Tongue (tissue), 1 donor: ENCODE measurements at regions not wholly inside any gene's neighbourhood (a gene's known extent, or its start where the extent isn't known, plus 50 kb on each side); places are given as distances from the start of the nearest gene placed in this dataset.

ENCODE experiments used
- DNase-seq: peaks from one replicate; pipeline ENCODE4 v3.0.0-alpha.2; 2015

GRCh38 chr14:29220566-29220965 lies 454.0 kb downstream of the FOXG1 start:
- no peak for DNase-seq

DNA sequence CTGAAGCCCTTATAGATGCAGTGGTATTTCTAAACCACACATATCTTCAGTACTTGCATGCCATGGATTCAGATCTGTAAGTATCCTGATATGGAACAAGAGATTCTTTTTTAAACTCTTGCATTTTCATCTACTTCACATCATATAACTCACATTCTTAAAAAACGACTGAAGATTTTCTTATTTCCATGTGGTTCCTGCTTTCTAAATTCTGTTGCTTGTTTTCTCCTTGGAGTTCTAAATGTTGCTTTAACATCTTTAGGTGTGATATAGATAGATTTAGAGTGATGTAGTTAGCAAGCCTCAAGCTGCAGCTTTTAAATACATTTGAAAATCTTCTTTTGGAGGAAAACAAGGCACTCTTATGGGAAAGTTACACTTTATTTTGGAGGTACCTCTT lies 455.4 kb downstream of the FOXG1 start:
- DNase-seq: no peak

GRCh38 chr14:29222671-29223268 lies 456.2 kb downstream of the FOXG1 start:
- DNase-seq: peak; percentile 51

DNA sequence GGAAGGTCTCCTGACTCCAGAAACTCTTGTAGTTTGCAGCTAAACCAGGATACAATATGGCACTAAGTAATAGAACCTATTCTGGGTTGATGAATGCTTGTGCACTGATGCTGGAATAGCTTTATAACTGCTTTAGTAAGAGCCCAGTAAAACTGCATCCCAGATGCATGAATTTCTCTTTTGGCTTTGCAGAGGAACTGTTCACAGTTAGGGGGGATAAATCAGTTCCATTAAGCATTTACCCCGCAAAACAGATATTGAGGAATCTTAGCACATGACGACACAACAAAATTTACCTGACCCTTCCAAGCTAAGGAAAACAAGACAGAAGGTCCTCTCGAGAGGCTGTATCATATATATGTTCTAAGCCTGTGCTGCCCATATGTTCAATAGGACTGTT lies 457.4 kb downstream of the FOXG1 start:
- DNase-seq: no peak

DNA sequence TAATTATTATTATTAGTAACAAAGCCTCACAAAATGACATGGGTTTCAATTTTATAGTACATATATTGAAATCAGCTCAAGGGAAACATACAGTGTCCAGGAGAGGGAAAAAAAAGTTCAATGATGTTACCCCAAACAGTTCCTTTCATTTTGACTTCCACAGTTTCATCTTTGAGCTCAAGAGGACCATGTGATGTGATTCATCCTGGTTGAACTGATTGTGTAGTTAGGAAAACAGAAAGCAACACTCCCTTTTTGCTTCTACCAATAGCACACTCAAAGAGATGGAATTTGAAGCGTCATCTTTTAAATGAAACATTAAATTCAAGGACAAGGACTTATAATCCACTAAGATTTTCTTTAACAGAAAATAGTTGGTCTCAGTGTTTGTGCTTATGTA lies 461.0 kb downstream of the FOXG1 start:
- DNase-seq: no peak

GRCh38 chr14:29232153-29232552 lies 465.6 kb downstream of the FOXG1 start:
- DNase-seq: no peak

- DNase-seq: no peak
Observed at GRCh38 chr14:29232711-29233110, 466.1 kb downstream of the FOXG1 start.

DNA sequence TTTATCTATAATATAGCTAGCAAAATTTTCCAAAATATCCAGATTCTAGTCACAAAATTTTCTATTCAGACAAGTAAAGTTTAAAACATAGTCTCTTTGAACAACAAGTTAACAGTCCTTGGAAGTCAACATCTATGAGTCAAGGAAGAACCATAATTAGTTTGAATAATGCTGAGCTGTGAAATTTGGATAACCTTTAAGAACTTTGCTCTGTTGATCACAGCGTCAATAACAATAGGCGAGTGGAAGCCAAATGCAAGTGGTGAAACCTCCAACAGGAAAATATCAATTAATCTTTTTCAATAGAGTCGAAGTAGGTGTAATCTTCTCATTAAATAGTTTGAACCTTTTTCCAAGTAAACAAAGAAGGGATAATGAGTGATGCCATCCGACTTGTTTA lies 466.6 kb downstream of the FOXG1 start:
- DNase-seq: no peak

DNA sequence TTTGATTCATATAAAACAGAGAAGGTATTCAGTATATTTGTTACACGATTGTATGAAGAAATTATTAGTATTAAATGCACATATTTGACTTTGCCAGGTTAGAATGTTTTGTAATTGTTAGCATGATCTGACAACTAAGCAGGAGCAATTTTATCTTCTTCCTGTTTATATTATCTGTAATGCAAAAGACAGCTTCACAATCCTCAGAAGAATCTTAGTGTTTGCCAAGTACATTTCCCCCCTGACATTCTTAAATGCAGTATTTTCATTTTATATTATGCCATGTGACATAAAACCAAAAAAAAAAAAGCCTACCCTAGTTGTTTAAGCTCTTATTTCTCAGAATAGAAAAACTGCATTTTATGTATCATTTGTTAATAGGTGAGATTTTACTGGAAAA lies 469.4 kb downstream of the FOXG1 start:
- no peak for DNase-seq

DNA sequence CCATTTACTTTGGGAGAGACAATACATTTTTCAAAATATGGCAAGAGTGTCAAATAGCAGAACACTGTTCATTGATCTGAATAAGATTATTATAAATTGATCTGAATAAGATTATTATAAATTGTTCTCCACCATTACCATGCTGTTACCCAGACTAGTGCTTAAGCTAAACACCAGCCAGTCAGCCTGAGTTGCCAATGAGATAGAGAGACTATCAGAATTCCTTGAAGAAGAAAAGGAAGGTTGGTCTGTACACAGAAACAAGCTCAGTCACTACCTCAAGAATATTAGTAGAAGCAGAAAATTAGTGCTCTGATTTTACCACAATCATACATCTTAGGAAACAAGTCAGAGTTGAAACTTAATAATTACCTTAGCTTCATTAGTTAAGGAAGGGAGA lies 469.8 kb downstream of the FOXG1 start:
- DNase-seq: no peak

DNA sequence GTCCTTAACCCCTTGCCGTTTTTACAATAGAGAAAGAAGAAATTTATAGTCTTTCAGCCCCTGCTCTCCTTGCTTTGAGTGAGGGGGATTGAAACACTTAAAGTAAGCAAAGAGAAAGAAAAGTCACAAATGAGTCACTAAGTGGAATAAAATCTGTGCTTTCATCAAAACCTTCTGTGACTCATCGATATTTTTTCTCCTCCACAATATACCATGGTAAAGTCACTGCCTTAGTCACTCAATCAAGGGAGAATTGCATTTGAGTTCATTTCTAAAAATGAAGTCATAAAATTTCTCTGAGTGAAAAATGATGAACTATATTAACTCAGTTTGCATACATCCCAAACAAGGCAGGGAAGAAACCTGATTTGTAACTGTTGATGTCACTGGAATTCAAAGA lies 470.3 kb downstream of the FOXG1 start:
- no peak for DNase-seq

DNA sequence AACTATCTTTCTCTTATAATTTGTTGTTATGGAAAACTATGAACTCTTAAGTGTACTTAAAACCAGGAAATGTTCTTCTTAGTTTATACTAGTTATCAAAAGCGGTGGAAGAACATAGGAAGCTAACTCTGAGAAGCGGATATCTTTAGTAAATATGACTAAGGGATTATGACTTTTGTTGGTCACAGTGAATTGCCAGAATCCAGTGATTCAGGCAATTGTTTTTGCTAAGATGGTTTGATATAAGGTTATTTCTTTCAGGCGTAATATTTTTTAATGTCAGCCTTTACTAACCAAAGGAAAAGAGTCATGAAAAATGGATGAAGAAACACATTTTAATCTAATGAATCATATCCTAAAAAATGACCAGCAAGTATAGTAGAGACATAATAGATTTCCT lies 473.5 kb downstream of the FOXG1 start:
- no peak for DNase-seq

DNA sequence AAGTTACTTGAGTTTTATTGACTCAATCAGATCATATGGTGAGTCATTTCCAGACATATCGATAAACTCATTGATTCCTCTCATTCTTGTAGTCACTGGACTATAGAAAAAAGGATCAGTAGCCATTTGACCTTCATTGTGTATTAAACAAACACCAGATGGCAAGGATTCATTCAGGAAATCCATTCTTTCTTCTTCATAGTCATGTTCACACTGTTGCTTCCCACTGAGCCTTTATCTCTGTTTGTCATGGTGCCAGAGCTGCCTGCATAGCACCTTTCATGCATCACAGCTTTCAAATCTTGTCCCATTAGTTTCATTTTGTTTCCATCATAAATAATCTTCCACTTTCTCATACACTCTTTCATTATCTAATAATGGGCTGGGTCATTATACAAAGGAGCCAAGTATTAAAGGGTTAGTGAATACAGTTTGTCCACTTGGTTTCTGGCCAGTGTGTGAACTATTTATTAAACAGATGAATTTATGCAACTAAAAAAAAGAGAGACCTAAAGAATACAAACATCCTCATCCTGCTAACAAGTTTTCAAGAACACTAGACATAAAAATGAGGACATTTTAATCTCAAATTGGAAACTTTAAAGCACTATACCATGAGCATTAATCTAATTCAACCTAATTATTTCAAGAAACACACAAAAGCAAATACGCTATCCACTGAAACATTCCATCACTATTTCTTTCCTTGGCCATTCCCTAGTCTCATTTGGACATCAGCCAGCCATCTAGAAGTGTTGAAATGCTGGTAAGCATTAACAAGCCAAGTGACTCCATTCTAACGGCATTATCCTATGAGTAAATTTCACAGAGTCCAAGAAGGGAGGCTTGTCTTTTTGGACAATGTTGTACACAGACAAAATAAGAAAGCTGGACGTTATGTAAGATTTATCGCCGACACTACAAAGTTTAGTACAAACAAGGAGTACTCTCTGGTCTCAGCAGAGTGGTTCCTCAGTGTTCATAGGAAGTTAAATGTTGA lies 476.5 kb downstream of the FOXG1 start:
- DNase-seq: no peak

DNA sequence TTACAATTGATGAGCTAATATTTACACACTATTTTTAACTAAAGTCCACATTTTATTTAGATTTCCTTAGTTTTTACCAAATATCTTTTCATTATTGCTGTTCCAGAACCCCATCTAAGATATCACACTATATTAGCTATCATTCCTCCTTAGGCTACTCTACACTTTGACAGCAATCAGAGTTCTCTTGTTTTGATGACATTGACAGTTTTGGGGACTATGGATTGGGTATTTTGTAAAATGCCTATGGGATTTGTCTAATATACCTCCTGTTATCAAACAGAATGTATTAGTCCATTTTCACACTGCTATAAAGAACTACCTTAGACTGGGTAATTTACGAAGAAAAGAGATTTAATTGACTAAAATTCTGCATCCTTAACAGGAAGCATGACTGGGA lies 489.1 kb downstream of the FOXG1 start:
- no peak for DNase-seq

DNA sequence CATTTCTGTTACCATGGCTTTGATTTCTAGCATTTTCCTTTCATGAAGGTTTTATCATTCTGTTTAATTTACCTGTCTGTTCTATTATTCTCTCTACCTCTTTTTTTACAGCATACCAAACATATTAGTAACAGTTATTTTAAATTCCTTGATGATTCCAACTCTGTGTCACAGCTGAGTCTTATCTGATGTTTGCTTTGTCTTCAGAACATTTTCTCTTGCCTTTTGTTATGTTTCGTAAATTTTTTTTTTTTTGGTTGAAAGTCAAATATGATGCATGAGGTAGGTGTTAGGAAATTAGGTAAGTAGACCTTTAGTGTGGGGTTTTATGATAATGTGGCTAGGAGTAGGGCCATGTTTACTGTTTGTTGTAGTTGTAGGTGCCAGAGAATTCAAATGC lies 496.4 kb downstream of the FOXG1 start:
- DNase-seq: no peak

DNA sequence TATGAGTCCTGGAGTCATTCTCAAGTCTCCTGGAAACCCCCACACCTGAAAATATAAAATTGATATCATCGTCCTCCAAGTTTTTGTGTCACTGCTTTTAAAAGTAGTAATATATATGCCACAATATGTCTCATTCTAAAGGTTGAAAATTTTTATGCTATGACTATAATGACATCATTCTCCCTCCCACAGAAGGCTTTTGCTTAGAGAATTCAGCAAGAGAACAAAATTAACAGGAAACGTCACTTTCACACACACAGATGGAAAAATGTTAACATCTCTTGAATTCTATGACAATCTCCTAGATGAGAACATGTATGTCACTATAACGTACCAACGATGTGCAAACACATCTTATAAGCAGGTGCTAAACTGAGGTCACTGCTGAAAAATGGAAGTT lies 498.3 kb downstream of the FOXG1 start:
- DNase-seq: no peak

GRCh38 chr14:29265852-29266251 lies 499.3 kb downstream of the FOXG1 start:
- no peak for DNase-seq

DNA sequence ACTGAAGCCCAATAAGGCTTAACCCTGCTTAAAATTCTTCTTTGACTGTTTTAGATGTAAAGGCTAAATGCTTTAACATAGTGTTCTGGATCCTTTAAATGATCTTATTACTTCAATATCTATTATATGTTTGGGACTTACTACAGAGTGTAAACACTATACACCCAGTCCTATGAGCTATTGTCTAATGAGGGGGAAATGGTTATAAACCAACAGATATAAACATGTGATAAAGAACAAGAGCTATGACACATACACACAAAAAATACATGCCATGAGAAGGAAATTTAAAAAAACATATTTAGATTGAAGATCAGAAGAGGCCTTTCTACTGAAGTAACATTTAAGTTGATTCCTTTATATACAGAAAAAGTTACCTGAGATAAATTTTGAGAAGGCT lies 505.1 kb downstream of the FOXG1 start:
- no peak for DNase-seq

GRCh38 chr14:29273513-29273912 lies 506.9 kb downstream of the FOXG1 start:
- DNase-seq: no peak

DNA sequence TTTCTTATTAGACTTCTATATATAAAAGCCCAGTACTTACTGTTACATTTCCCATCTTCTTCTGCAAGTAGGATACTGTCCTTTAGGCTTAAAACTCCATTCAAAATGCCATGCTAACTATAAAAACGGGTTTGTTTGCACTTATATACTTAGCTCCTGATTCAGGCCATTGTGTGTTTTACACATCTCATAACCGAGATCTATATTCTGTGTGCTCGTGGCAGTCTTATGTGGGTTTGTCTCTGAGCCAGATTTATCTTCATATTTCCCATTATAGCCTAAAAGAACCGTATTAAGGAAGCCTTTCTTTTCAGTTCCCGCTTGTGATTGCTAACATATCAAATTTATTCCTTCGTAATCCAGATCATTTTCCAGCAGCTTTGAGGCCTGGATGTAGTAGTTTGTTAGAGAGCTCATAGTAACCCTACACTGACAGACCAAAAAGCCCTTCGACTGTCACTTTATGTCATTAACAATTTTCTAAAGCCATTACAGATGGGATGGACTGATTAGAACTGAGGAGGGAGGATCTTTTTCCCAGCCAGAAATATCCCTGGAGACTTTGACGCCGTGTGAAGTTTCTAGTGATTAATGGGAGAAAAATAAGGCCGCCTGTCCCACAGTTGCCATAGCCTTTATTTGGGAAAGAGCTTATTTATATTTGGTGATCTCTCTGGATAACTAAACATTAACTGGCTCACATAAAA lies 508.5 kb downstream of the FOXG1 start:
- DNase-seq: peak; percentile 5

- no peak for DNase-seq
Observed at GRCh38 chr14:29278301-29279263, 512.0 kb downstream of the FOXG1 start.

DNA sequence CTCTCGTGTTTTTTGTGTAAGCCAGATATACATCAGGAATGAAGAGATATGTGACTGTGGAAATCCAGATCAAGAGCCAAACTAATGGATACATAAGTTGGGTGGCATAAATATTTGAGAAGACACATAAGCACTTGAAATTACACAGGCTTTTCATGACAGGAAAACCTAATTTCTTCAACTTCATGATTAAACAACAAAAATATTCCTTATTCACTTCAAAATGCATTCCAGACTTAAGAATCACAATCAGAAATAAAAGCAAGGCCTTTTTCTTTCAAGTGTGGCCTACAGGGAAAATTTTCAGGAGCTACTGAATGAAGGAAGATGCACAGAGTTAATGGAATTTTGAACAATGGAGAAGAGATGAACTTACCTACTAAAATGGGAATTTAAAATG lies 515.6 kb downstream of the FOXG1 start:
- no peak for DNase-seq
